ENCODE measurements at regions not wholly inside any gene's neighbourhood (a gene's known extent, or its start where the extent isn't known, plus 50 kb on each side); places are given as distances from the start of the nearest gene placed in this dataset.

GRCh38 chr3:164459521-164460151, 618.7 kb downstream of the SI start:
- H3K27me3 ChIP-seq: no peaks in the 10 kb centered on the region
- no peak for DNase-seq
- H3K4me1 ChIP-seq: peaks cover 0 to 5% (median 0%) of the 10 kb centered on the region in 4 donors
- TF ChIP-seq CTCF (IDR thresholded peaks at IDR 0.05) (no peak), POLR2AphosphoS5 (IDR thresholded peaks at IDR 0.05) (no peak), EP300 (IDR thresholded peaks at IDR 0.05) (no peak), POLR2A (IDR thresholded peaks at IDR 0.05) (no peak)
- 70 to 85% methylated on average over 4 of the region's 4 CpGs for WGBS, 2 donors
- no peak overlapping the region for H3K4me3 ChIP-seq
- H3K27ac ChIP-seq: no peak overlapping the region
- intact Hi-C loops (cut with DNase I): no loop called here
- no peaks in the 10 kb centered on the region for H3K36me3 ChIP-seq
- no peaks in the 10 kb centered on the region for H3K9me3 ChIP-seq

- intact Hi-C loops (cut with DNase I): no loop called here
- no peak for TF ChIP-seq POLR2AphosphoS5 (IDR thresholded peaks at IDR 0.05)
- TF ChIP-seq EP300 (IDR thresholded peaks at IDR 0.05): no peak
- no peak for TF ChIP-seq CTCF (IDR thresholded peaks at IDR 0.05)
- no peak for TF ChIP-seq POLR2A (IDR thresholded peaks at IDR 0.05)
- Histone ChIP-seq H3K36me3 (no peaks in the 10 kb centered on the region), H3K4me1 (peaks cover 0 to 5% (median 0%) of the 10 kb centered on the region in 4 donors), H3K4me3 (no peak overlapping the region), H3K9me3 (no peaks in the 10 kb centered on the region), H3K27ac (no peak overlapping the region), H3K27me3 (no peaks in the 10 kb centered on the region)
- DNase-seq: no peak
- WGBS, 2 donors: 96 to 98% methylated on average over 4 of the region's 4 CpGs
Observed at GRCh38 chr3:164458986-164459385, 619.3 kb downstream of the SI start.

GRCh38 chr3:164453714-164454113, 624.6 kb downstream of the SI start:
- Histone ChIP-seq H3K4me1 (no peaks in the 10 kb centered on the region), H3K27ac (no peak overlapping the region), H3K36me3 (no peaks in the 10 kb centered on the region), H3K4me3 (no peak overlapping the region), H3K27me3 (no peaks in the 10 kb centered on the region), H3K9me3 (no peaks in the 10 kb centered on the region)
- no peak for DNase-seq
- WGBS, 2 donors: 72 to 75% methylated on average over 1 of the region's 1 CpG
- no peak for TF ChIP-seq EP300 (IDR thresholded peaks at IDR 0.05)
- no peak for TF ChIP-seq CTCF (IDR thresholded peaks at IDR 0.05)
- TF ChIP-seq POLR2A (IDR thresholded peaks at IDR 0.05): no peak
- no peak for TF ChIP-seq POLR2AphosphoS5 (IDR thresholded peaks at IDR 0.05)
- intact Hi-C loops (cut with DNase I): no loop called here

GRCh38 chr3:164452707-164453106, 625.6 kb downstream of the SI start:
- Histone ChIP-seq H3K4me1 (no peaks in the 10 kb centered on the region), H3K4me3 (no peak overlapping the region), H3K36me3 (no peaks in the 10 kb centered on the region), H3K9me3 (peaks cover 0 to 3% (median 0%) of the 10 kb centered on the region in 4 donors), H3K27ac (peak overlapping the region in 1 of 4 donors; percentile 59), H3K27me3 (no peaks in the 10 kb centered on the region)
- intact Hi-C loops (cut with DNase I): no loop called here
- DNase-seq: no peak
- TF ChIP-seq POLR2AphosphoS5 (IDR thresholded peaks at IDR 0.05) (no peak), EP300 (IDR thresholded peaks at IDR 0.05) (no peak), CTCF (IDR thresholded peaks at IDR 0.05) (no peak), POLR2A (IDR thresholded peaks at IDR 0.05) (no peak)
- WGBS, 2 donors: 92 to 94% methylated on average over 1 of the region's 1 CpG
